HG03039 (cell line): ENCODE measurements at regions not wholly inside any gene's neighbourhood (a gene's known extent, or its start where the extent isn't known, plus 50 kb on each side); places are given as distances from the start of the nearest gene placed in this dataset.

Experiments
- ATAC-seq: cut with Tn5 transposase; IDR thresholded peaks from one replicate; pipeline ENCODE4 v1.9.1; 2021; ENCODE audit warnings: mild to moderate bottlenecking, moderate library complexity; ENCODE audit not compliant: unreplicated experiment

GRCh38 chr12:125353871-125354270 is 288.6 kb downstream of the AACS start:
- no peak for ATAC-seq

DNA sequence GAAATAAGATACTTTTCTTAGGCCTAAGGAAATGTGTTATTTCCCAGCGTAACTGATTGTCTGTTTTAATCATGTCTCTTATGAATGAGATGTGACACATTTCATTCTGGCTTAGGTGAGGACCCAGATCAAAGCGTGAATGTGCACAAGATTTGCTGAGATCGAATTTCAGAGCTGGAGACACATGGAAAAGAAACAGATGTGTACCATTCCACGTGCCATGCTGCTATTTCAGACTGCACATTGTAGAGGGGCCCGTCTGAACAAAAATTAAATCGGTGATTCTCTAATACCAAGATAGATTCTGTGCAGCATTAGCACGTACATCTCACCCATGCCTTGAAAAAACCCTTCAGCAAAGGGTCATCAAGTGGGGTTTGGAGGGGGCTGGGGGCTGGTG is 290.4 kb downstream of the AACS start:
- no peak for ATAC-seq

DNA sequence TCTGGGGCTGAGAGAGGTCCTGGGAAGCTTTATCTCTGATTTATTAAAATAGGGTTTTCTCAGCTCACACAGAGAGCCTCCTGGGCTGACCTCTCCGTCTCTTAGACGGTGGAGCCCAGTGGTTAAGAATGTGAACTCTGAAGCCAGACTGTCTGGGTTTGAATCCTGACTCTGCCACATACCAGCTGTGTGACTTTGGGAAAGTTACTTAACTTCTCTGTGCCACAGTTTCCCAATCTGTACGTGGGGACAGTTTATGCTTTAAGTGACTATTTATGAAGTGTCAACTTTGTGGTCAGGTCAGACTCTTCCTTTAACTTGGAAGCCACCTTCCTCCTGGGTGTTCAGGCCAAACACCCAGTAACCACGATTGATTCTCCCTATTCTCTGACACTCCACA is 290.9 kb downstream of the AACS start:
- no peak for ATAC-seq

DNA sequence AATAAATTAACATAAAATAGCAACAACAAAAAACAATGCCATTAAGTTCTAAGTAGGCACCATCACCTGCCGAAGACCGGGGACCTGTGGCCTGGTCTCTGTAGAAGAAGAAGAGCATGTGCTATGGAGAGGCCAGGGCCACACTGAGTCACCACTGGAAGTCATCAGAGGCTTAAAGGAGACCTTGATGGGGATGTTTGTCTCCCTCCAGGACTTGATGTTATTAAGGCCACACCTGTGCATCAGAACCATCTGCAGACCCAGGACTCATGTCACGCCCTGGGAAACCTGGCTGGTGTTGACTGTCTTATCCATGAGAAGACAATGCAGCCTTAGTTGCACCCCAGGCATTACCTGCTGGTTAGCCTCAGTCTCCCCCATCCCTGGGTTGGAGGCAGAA is 292.3 kb downstream of the AACS start:
- ATAC-seq: no peak

DNA sequence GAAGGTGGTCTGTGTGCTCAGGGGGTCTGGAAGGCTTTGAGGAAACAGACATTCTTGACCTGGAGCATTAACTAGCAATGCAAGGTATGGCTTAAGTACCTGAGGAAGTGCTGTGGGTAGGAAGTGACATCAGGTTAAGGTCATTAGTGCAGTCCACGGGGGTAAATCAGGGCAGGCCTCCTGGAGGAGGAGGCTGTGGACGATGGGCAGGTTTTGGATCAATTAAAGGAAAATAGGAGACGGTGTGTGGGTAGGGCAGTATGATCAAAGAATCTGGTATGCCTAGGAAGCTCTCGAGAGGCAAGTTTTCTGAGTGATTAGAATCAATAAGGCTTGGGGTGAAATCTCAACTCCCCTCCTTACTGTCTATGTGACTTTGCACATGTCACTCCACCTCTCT is 295.3 kb downstream of the AACS start:
- ATAC-seq: no peak

DNA sequence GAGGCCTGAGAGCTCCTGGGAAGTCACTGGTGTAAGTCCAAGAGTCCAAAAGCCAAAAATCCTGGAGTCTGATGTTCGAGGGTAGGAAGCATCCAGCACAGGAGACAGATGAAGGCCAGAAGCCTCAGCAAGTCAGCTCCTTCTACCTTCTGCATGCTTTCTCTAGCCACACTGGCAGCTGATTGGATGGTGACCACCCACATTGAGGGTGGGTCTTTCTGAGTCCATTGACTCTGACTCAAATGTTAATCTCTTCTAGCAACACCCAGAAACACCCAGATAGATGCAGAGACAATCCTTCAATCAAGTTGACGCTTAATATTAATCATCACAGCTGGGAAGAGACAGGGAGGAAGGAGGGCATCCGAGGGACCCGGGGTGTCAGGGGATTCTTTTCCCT is 305.8 kb downstream of the AACS start:
- ATAC-seq: no peak

DNA sequence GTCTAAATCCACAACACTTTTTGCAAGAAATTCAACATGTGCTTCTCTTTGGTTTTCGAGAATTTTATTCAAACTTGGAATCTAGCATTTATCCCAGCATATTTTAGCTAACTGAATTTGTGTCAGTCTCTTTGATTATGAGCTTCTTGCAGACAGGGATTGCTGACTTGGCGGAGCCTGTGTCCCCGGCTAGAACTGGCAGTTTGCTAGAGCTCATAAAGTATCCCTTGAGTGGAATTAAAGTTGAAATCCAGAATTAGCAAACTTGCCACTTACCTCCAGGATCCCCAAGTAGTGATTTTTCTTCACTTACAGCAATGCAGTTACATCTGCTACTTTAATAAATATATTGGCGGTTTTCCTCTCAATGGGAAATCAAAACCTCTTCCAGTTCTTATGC is 306.9 kb downstream of the AACS start:
- no peak for ATAC-seq

DNA sequence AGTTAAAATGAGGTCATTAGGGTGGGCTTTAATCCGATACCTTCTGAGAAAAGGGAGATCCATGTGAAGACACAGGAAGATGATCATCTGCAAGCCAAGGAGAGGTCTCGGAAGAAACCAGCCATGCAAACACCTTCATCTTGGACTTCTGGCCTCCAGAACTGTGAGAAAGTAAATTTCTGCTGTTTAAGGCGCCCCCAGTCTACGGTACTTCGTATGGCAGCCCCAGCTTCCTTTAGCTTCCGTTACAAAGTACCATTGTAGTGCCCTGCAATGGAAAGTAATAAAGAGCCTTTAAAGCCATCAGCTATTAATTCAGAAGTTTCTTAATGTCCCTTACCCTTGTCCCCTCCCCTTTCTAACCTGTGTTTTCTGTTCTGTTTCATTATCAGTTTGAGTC is 308.1 kb downstream of the AACS start:
- no peak for ATAC-seq

DNA sequence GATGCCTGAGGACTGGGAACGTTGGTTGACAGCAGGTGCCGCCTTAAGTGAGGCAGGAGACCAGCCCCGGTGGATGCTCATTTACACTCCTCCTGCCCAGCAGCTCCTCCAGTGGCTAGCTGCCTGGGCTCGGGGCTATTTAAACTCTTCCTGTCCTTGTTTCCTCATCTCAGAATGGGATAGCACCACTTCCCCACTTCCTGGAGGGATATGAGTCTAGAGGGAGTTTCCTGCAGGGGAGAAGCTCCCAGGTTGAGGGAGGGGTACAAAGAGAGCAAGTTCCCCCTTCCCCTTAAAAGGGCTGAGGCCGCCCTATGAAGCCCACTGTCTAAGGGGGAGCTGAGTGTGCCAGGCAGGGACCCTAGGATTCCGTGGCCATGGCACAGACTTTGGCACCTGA is 311.2 kb downstream of the AACS start:
- no peak for ATAC-seq

GRCh38 chr12:125377093-125377492 is 311.9 kb downstream of the AACS start:
- ATAC-seq: no peak

- no peak for ATAC-seq
Observed at GRCh38 chr12:125381373-125381772, 316.1 kb downstream of the AACS start.

- no peak for ATAC-seq
Observed at GRCh38 chr12:125382926-125383325, 317.7 kb downstream of the AACS start.

GRCh38 chr12:125386652-125387051 is 321.4 kb downstream of the AACS start:
- no peak for ATAC-seq

DNA sequence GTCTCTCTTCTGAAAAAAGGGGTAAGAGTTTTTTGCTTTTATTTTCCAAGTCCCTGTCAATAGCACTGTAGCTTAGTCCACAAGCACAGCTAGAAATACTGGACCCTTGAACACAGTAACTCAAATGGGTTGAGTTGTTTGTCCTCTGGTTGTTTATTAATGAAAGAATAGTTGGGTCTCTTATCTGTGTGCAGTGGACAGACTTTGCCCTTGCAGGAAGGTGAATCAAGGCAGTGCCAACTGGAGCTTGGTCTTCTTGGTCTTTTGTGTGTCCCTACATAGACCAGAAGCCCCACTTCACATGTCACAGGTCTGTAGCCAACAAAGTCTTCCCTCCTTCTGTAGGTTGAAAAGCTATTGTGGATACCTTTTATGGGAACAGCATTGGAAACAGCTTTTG is 322.0 kb downstream of the AACS start:
- ATAC-seq: no peak

GRCh38 chr12:125389061-125389697 is 323.9 kb downstream of the AACS start:
- no peak for ATAC-seq

DNA sequence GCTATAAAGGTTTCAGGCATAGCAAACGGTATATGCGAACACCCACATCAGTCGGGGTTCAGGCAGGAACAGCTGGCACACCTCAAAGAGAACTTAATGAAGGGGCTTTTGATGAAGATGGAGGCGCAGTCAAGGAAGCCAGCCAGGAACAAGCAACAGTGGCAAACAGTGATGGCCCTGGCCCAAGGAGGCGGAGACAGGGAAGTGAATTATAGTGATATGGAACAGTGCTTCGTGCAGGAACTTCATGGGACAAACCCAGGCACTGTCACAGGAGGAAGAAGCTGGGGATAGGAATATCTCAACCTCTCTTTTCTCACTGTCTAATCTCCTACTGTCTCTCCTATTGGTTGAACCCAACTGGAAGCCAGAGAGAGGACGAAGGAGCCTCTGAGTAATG is 328.3 kb downstream of the AACS start:
- ATAC-seq: no peak

- ATAC-seq: no peak
Observed at GRCh38 chr12:125395583-125396215, 330.5 kb downstream of the AACS start.

- no peak for ATAC-seq
Observed at GRCh38 chr12:125399489-125399888, 334.3 kb downstream of the AACS start.

DNA sequence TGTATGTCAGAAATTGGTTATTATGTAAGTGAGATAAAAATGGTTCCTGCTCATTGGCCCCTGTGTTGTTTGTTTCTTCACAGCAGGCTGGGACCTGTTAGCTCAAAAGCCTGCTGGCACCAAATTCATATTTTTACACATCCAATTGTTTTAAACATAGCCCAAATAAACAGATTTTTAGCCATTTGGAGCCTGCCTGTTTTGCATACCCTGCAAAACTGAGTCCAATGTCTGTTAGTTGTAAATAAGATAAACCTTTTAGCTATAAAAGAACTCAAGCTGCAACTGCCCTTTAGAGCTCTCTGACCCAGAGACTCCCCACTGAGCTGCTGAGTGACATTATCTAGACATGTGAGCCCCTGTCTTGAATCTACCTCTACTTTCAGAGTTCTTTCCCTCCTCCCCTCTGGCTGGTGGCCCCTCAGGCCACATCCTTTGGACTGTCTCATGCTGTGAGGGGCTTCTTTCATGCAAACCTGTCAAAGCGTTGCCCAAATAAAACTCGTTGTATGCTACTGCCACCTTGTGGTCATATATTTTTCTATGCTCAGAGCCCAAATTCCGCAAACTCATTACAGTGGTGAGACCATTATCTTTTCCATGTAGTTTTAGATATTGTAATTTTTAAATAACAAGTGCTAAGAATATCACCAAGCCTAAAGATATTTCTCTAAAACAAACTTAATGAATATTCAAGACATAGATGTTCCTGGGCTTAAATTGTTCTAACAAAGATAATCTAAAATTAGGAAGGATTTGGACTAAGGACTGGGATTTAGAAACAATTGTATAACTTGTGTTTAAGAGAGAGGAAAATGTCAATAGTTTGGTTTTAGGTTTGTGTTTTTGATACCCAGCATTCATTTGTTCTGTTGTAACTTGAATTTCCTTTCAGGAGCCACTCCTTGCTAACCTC is 337.9 kb downstream of the AACS start:
- no peak for ATAC-seq

GRCh38 chr12:125403843-125404242 is 338.6 kb downstream of the AACS start:
- ATAC-seq: no peak

- ATAC-seq: peak; percentile 83
Observed at GRCh38 chr12:125406131-125406530, 340.9 kb downstream of the AACS start.

GRCh38 chr12:125408718-125409117 is 343.5 kb downstream of the AACS start:
- no peak for ATAC-seq
